ENCODE measurements at regions not wholly inside any gene's neighbourhood (a gene's known extent, or its start where the extent isn't known, plus 50 kb on each side); places are given as distances from the start of the nearest gene placed in this dataset.

DNA sequence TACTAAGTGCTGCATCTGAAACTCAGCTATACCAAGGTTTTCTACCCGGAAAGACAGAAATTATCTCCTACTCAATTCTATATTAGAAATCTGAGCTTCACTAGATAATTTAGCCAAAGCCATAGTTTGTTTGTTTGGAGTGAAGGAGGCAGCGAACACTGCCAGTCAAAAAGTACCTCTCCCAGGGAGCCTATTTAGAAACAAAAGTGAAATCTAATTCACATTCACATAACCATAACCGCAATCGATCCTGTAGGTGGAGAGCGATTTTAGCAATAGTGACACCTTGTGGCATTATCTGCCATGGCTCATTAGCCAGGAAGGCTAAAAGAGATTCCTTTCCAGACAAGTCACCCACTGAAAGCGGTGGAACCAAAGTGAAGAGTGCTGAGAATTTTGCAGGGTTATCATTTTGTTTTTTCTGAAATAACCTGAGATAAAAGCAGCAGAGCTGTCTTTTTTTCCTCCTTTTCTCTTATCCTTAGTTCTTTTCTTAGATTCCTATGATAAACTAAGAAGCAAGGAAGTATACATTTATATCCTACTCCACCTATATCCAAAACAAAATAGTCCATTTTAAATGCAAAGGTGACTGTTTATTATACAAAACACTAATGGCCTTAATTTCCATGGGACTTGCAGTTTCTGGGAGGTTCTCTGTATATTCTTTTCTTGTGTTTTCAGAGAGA, 83.7 kb upstream of the BET1 start:
- 0% methylated on average over 2 of the region's 6 CpGs for WGBS (ENCODE audit: insufficient coverage)
- H3K36me3 ChIP-seq (ENCODE audit: control insufficient read depth in 4 of 4, insufficient read depth in 4 of 4, low read length in 3 of 4) = no peaks in the 10 kb centered on the region
- peaks cover 0 to 83% (median 28%) of the 10 kb centered on the region in 5 experiments for H3K27me3 ChIP-seq (replicated peaks in 2 of 5; ENCODE audit: control insufficient read depth in 4 of 5, insufficient read depth in 5 of 5, low read length in 4 of 5)
- peaks cover 0 to 10% (median 5%) of the 10 kb centered on the region in 4 experiments for H3K4me1 ChIP-seq (ENCODE audit: control extremely low read depth in 1 of 4, control insufficient read depth in 4 of 4, insufficient read depth in 4 of 4, low read length in 3 of 4)
- DNase-seq = peak; percentile 64 to 78 (median 64)
- ChIA-PET CTCF (interaction anchor here (0.7 to 5.6 kb wide), 20 partner anchors 11 to 288 kb away, joined by 3 to 37 read pairs (median 4); partner anchors contain the start of genes GNG11 and GNGT1), POLR2A (no interaction called here)
- peak overlapping the region in 1 of 7 experiments; percentile 50 for H3K4me3 ChIP-seq (ENCODE audit: control insufficient read depth in 1 of 7, extremely low read depth in 1 of 7, insufficient read depth in 4 of 7, low read depth in 2 of 7, low read length in 6 of 7)
- H3K9me3 ChIP-seq (ENCODE audit: control extremely low read depth in 1 of 5, control insufficient read depth in 4 of 5, insufficient read depth in 2 of 5, low read depth in 1 of 5, low read length in 4 of 5) = no peaks in the 10 kb centered on the region
- no peak overlapping the region for H3K27ac ChIP-seq (ENCODE audit: insufficient read depth in 1 of 2, low read depth in 1 of 2, low read length in 2 of 2, poor library complexity in 1 of 2, severe bottlenecking in 2 of 2)

DNA sequence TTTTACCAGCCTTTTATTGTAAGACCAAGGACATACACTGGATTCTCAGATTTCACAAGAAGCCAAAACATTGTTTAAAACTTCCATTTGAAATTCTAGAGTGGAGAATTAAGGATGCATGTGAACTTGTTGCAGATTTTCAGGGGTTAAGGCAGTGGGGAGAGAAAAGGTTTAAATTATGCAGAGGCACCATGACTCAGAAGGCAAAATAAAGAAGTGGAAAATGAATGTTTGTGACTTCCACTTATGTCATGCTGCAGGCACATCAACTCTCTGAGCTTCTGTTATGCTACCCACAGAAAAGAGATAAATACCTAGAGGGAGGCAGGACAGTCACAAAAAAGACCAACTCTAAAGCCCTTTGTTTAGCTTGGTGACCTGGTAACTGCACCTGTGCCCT, 84.4 kb upstream of the BET1 start:
- H3K27me3 ChIP-seq (replicated peaks in 2 of 5; ENCODE audit: control insufficient read depth in 4 of 5, insufficient read depth in 5 of 5, low read length in 4 of 5) = peaks cover 0 to 82% (median 29%) of the 10 kb centered on the region in 5 experiments
- DNase-seq = peak in 2 of 3 donors; percentile 50 to 57
- H3K27ac ChIP-seq (ENCODE audit: insufficient read depth in 1 of 2, low read depth in 1 of 2, low read length in 2 of 2, poor library complexity in 1 of 2, severe bottlenecking in 2 of 2) = no peak overlapping the region
- ChIA-PET POLR2A (no interaction called here), CTCF (interaction anchor here (1.1 to 5.6 kb wide), 7 partner anchors 19 to 289 kb away, joined by 3 to 37 read pairs (median 4); partner anchors contain the start of gene GNG11)
- no peak overlapping the region for H3K4me3 ChIP-seq (ENCODE audit: control insufficient read depth in 1 of 7, extremely low read depth in 1 of 7, insufficient read depth in 4 of 7, low read depth in 2 of 7, low read length in 6 of 7)
- no peaks in the 10 kb centered on the region for H3K36me3 ChIP-seq (ENCODE audit: control insufficient read depth in 4 of 4, insufficient read depth in 4 of 4, low read length in 3 of 4)
- no peaks in the 10 kb centered on the region for H3K9me3 ChIP-seq (ENCODE audit: control extremely low read depth in 1 of 5, control insufficient read depth in 4 of 5, insufficient read depth in 2 of 5, low read depth in 1 of 5, low read length in 4 of 5)
- H3K4me1 ChIP-seq (ENCODE audit: control extremely low read depth in 1 of 4, control insufficient read depth in 4 of 4, insufficient read depth in 4 of 4, low read length in 3 of 4) = peaks cover 0 to 10% (median 5%) of the 10 kb centered on the region in 4 experiments

DNA sequence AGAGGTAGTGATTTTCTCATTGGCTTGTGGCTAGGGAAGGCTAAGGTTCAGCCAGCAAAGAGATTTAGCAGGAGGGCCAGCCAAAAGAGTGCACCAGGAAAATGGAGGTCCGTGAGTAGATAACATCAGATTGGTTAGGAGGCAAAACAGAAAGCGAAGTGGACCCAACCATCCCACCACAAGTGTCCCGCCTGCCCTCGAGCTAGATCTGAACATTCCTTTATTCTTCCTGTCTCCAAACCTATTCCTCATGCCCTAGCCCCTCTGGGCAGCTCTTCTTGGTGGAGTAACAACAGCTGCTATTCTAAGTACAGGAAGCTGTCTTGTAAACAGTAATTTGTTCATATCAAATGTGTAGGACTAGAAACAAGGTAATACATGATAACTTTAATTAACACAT, 85.7 kb upstream of the BET1 start:
- POLR2A ChIA-PET = no interaction called here
- CTCF ChIA-PET = interaction anchor here (0.8 to 5.6 kb wide), 2 partner anchors 10 to 188 kb away, joined by 3 to 37 read pairs; no protein-coding TSS in a partner anchor
- WGBS (ENCODE audit: insufficient coverage) = 80% methylated on average over 1 of the region's 4 CpGs

DNA sequence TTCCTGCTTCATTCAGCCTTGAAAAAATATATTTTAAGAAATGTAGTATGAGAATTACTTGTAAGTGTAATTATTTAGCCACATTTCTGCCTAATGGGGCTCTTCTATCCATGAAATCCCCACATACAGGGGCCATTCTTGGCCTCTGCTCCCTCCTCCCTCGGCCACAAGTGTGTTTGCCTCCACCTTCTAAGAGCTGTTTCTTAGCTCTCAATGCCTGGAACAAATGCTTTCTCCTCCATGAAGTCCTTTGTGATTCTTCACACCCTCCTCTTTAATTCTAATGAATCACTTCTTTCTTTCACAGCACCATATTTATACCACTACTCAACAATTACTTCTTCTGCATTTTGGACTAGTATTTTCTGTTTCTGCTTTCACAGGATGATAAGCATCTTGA, 88.8 kb upstream of the BET1 start:
- no peak overlapping the region for H3K27ac ChIP-seq (ENCODE audit: insufficient read depth in 1 of 2, low read depth in 1 of 2, low read length in 2 of 2, poor library complexity in 1 of 2, severe bottlenecking in 2 of 2)
- DNase-seq = no peak
- ChIA-PET CTCF (interaction anchor here (1.6 kb wide), 1 partner anchor 20 kb away, joined by 3 read pairs; no protein-coding TSS in a partner anchor), POLR2A (interaction anchor here (0.6 kb wide), 1 partner anchor 195 kb away, joined by 5 read pairs; no protein-coding TSS in a partner anchor)
- H3K9me3 ChIP-seq (ENCODE audit: control extremely low read depth in 1 of 5, control insufficient read depth in 4 of 5, insufficient read depth in 2 of 5, low read depth in 1 of 5, low read length in 4 of 5) = no peaks in the 10 kb centered on the region
- 86% methylated on average over 1 of the region's 1 CpG for WGBS (ENCODE audit: insufficient coverage)
- peaks cover 0 to 9% (median 2%) of the 10 kb centered on the region in 4 experiments for H3K4me1 ChIP-seq (ENCODE audit: control extremely low read depth in 1 of 4, control insufficient read depth in 4 of 4, insufficient read depth in 4 of 4, low read length in 3 of 4)
- H3K36me3 ChIP-seq (ENCODE audit: control insufficient read depth in 4 of 4, insufficient read depth in 4 of 4, low read length in 3 of 4) = no peaks in the 10 kb centered on the region
- peaks cover 0 to 65% (median 25%) of the 10 kb centered on the region in 5 experiments for H3K27me3 ChIP-seq (replicated peaks in 2 of 5; ENCODE audit: control insufficient read depth in 4 of 5, insufficient read depth in 5 of 5, low read length in 4 of 5)
- no peak overlapping the region for H3K4me3 ChIP-seq (ENCODE audit: control insufficient read depth in 1 of 7, extremely low read depth in 1 of 7, insufficient read depth in 4 of 7, low read depth in 2 of 7, low read length in 6 of 7)

More for the DNA sequence above, 85.7 kb upstream of the BET1 start:
- no peaks in the 10 kb centered on the region for H3K9me3 ChIP-seq (ENCODE audit: control extremely low read depth in 1 of 5, control insufficient read depth in 4 of 5, insufficient read depth in 2 of 5, low read depth in 1 of 5, low read length in 4 of 5)
- no peak for DNase-seq
- peaks cover 0 to 10% (median 5%) of the 10 kb centered on the region in 4 experiments for H3K4me1 ChIP-seq (ENCODE audit: control extremely low read depth in 1 of 4, control insufficient read depth in 4 of 4, insufficient read depth in 4 of 4, low read length in 3 of 4)
- H3K4me3 ChIP-seq (ENCODE audit: control insufficient read depth in 1 of 7, extremely low read depth in 1 of 7, insufficient read depth in 4 of 7, low read depth in 2 of 7, low read length in 6 of 7) = no peak overlapping the region
- H3K36me3 ChIP-seq (ENCODE audit: control insufficient read depth in 4 of 4, insufficient read depth in 4 of 4, low read length in 3 of 4) = no peaks in the 10 kb centered on the region
- H3K27ac ChIP-seq (ENCODE audit: insufficient read depth in 1 of 2, low read depth in 1 of 2, low read length in 2 of 2, poor library complexity in 1 of 2, severe bottlenecking in 2 of 2) = no peak overlapping the region
- peaks cover 0 to 72% (median 25%) of the 10 kb centered on the region in 5 experiments for H3K27me3 ChIP-seq (replicated peaks in 2 of 5; ENCODE audit: control insufficient read depth in 4 of 5, insufficient read depth in 5 of 5, low read length in 4 of 5)

DNA sequence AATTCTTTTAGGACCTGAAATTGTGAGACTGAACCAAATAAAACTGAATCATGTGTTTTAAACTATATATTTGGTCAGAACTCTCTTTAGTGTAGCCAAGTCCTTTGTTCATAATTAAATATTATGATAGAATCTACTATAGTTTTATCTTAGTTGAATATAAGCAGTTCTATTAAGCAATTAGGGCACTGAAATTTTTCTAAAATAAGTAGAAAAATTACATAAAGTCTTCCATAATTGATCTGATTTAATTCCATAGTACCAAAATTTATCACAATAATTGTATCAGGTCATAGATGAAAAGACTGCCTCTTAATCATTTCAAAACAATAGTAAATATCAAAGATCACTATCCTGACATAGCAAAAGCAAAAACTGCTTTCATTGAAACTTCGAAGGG, 90.1 kb upstream of the BET1 start:
- Histone ChIP-seq H3K36me3 (ENCODE audit: control insufficient read depth in 4 of 4, insufficient read depth in 4 of 4, low read length in 3 of 4) (no peaks in the 10 kb centered on the region), H3K4me1 (ENCODE audit: control extremely low read depth in 1 of 4, control insufficient read depth in 4 of 4, insufficient read depth in 4 of 4, low read length in 3 of 4) (no peaks in the 10 kb centered on the region), H3K4me3 (ENCODE audit: control insufficient read depth in 1 of 7, extremely low read depth in 1 of 7, insufficient read depth in 4 of 7, low read depth in 2 of 7, low read length in 6 of 7) (no peak overlapping the region), H3K27ac (ENCODE audit: insufficient read depth in 1 of 2, low read depth in 1 of 2, low read length in 2 of 2, poor library complexity in 1 of 2, severe bottlenecking in 2 of 2) (no peak overlapping the region), H3K27me3 (replicated peaks in 2 of 5; ENCODE audit: control insufficient read depth in 4 of 5, insufficient read depth in 5 of 5, low read length in 4 of 5) (peaks cover 0 to 58% (median 23%) of the 10 kb centered on the region in 5 experiments), H3K9me3 (ENCODE audit: control extremely low read depth in 1 of 5, control insufficient read depth in 4 of 5, insufficient read depth in 2 of 5, low read depth in 1 of 5, low read length in 4 of 5) (no peaks in the 10 kb centered on the region)
- CTCF ChIA-PET = no interaction called here
- POLR2A ChIA-PET = no interaction called here
- WGBS (ENCODE audit: insufficient coverage) = 100% methylated on average over 1 of the region's 1 CpG
- DNase-seq = no peak

DNA sequence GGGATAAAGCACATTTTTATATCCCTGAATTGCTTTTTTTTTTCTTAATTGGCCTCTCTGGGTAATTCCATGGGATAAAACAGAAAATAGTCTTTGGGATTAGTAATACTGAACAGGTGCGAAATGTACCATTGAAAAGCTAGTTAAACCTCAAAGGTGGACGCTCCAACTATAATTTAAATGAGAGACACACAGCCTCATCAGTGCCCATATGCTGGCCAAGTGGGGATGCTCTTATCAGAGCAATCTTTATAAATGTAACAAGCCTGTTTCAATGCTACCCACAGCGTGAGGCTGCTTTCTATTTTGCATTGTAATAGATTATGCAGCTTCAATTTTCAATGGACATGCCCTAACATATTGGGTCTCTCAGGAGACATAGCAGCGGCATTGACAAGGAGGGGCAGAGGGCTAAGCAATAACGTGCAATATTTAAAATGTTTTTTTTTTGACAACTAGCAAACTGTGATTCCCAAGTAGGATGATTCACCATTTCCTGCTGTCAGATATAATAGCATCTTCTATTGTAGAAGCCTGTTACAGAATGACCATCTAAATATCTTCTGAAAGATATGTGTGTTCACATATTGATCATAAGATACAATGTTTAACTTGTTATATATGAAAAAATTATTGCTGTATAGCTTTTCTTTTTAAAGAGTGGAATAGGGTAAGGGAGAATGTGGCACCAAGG, 91.3 kb upstream of the BET1 start:
- 87% methylated on average over 3 of the region's 5 CpGs for WGBS (ENCODE audit: insufficient coverage)
- H3K4me1 ChIP-seq (ENCODE audit: control extremely low read depth in 1 of 4, control insufficient read depth in 4 of 4, insufficient read depth in 4 of 4, low read length in 3 of 4) = no peaks in the 10 kb centered on the region
- CTCF ChIA-PET = interaction anchor here (0.6 kb wide), 1 partner anchor 301 kb away, joined by 3 read pairs; no protein-coding TSS in a partner anchor

More for the DNA sequence above, 91.3 kb upstream of the BET1 start:
- POLR2A ChIA-PET = interaction anchor here (0.6 to 0.7 kb wide), 2 partner anchors 278 to 559 kb away, joined by 3 read pairs; no protein-coding TSS in a partner anchor
- Histone ChIP-seq H3K4me3 (ENCODE audit: control insufficient read depth in 1 of 7, extremely low read depth in 1 of 7, insufficient read depth in 4 of 7, low read depth in 2 of 7, low read length in 6 of 7) (no peak overlapping the region), H3K9me3 (ENCODE audit: control extremely low read depth in 1 of 5, control insufficient read depth in 4 of 5, insufficient read depth in 2 of 5, low read depth in 1 of 5, low read length in 4 of 5) (no peaks in the 10 kb centered on the region), H3K27ac (ENCODE audit: insufficient read depth in 1 of 2, low read depth in 1 of 2, low read length in 2 of 2, poor library complexity in 1 of 2, severe bottlenecking in 2 of 2) (no peak overlapping the region), H3K36me3 (ENCODE audit: control insufficient read depth in 4 of 4, insufficient read depth in 4 of 4, low read length in 3 of 4) (no peaks in the 10 kb centered on the region), H3K27me3 (replicated peaks in 2 of 5; ENCODE audit: control insufficient read depth in 4 of 5, insufficient read depth in 5 of 5, low read length in 4 of 5) (peaks cover 0 to 46% (median 21%) of the 10 kb centered on the region in 5 experiments)
- DNase-seq = no peak

Measured in common myeloid progenitor, CD34-positive (primary cell).